ENCODE measurements at regions not wholly inside any gene's neighbourhood (a gene's known extent, or its start where the extent isn't known, plus 50 kb on each side); places are given as distances from the start of the nearest gene placed in this dataset.
"Not testable (repeated sequence)": the region's sequence is repeated elsewhere in the genome, so short reads cannot be mapped to it uniquely, and the experiment has no call there.

DNA sequence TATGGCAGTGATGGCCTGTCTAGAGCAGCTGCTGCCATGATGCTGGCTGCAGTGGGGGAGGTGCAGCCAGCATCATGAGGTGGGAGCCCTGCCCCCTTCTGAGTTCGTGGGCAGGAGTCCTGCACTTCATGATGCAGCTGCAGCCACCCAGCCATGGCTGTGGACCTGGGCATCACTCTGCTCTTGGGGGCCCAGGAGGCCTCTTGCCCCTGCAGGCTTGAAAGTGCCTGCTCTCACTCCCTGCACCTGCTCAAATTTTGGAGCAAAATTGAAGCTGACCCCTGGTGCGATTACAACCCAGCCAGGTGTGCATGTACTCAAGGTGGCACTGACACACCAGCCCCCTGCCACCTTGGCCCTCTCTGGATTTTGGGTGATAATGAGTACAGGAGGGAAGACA is 712.9 kb downstream of the NUP35 start:
- peaks cover 5% of the 10 kb centered on the region for H3K9me3 Mint-ChIP-seq
- ATAC-seq (ENCODE audit: poor library complexity) (no peak), DNase-seq (no peak)
- no peak overlapping the region for H3K27ac ChIP-seq (ENCODE audit: low read depth in 1 of 2, low read length in 2 of 2)
- no peaks in the 10 kb centered on the region for H3K36me3 ChIP-seq (ENCODE audit: insufficient read depth, low read length)
- no peaks in the 10 kb centered on the region for H3K4me1 Mint-ChIP-seq (ENCODE audit: low read depth)
- TF ChIP-seq, protein P1, sequence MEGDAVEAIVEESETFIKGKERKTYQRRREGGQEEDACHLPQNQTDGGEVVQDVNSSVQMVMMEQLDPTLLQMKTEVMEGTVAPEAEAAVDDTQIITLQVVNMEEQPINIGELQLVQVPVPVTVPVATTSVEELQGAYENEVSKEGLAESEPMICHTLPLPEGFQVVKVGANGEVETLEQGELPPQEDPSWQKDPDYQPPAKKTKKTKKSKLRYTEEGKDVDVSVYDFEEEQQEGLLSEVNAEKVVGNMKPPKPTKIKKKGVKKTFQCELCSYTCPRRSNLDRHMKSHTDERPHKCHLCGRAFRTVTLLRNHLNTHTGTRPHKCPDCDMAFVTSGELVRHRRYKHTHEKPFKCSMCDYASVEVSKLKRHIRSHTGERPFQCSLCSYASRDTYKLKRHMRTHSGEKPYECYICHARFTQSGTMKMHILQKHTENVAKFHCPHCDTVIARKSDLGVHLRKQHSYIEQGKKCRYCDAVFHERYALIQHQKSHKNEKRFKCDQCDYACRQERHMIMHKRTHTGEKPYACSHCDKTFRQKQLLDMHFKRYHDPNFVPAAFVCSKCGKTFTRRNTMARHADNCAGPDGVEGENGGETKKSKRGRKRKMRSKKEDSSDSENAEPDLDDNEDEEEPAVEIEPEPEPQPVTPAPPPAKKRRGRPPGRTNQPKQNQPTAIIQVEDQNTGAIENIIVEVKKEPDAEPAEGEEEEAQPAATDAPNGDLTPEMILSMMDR (IDR thresholded peaks at IDR 0.05): no peak
- intact Hi-C loops (cut with DNase I, micrococcal nuclease): no loop called here
- no peaks in the 10 kb centered on the region for H3K36me3 Mint-ChIP-seq (ENCODE audit: low read depth)
- POLR2A ChIA-PET: no interaction called here
- no peaks in the 10 kb centered on the region for H3K27me3 ChIP-seq (ENCODE audit: control insufficient read depth in 1 of 2, insufficient read depth in 2 of 2, low read length in 2 of 2)
- H3K27me3 Mint-ChIP-seq: no peaks in the 10 kb centered on the region
- H3K4me3 ChIP-seq (ENCODE audit: low read length): no peak overlapping the region
- no peak overlapping the region for H3K27ac Mint-ChIP-seq
- H3K4me1 ChIP-seq (ENCODE audit: insufficient read depth, low read length): no peaks in the 10 kb centered on the region
- peaks cover 0 to 25% of the 10 kb centered on the region in 2 experiments for H3K9me3 ChIP-seq (ENCODE audit: control insufficient read depth in 1 of 2, insufficient read depth in 1 of 2, low read length in 2 of 2)
- no peak overlapping the region for H3K4me3 Mint-ChIP-seq
- CTCF ChIA-PET: interaction anchor here (1.3 kb wide), 1 partner anchor 16 kb away, joined by 3 read pairs; no protein-coding TSS in a partner anchor

DNA sequence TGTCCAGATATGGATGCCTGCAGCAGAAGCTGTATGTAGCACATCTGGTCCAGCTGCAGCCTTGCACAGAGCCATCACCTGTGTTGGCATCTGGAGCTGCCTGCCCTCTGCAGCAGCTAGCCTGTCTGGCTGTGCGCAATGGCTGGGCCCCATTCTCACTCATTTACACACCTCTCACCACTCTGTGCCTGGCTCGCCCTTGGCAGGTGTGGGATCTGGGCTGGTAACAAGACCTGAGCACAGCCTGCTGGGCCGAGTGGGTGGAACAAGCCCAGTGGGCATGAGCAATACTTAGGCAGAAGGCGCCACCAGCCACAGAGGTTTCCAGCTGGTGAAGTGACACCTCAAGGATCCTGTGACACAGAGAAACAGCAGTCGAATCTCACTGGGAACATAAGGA is 714.1 kb downstream of the NUP35 start:
- Mint-ChIP-seq H3K4me3 (no peak overlapping the region), H3K27ac (no peak overlapping the region), H3K36me3 (ENCODE audit: low read depth) (no peaks in the 10 kb centered on the region), H3K9me3 (peaks cover 5% of the 10 kb centered on the region), H3K27me3 (no peaks in the 10 kb centered on the region), H3K4me1 (ENCODE audit: low read depth) (no peaks in the 10 kb centered on the region)
- no peak for DNase-seq
- Histone ChIP-seq H3K36me3 (ENCODE audit: insufficient read depth, low read length) (no peaks in the 10 kb centered on the region), H3K9me3 (ENCODE audit: control insufficient read depth in 1 of 2, insufficient read depth in 1 of 2, low read length in 2 of 2) (peaks cover 0 to 30% of the 10 kb centered on the region in 2 experiments), H3K27ac (ENCODE audit: low read depth in 1 of 2, low read length in 2 of 2) (no peak overlapping the region), H3K27me3 (ENCODE audit: control insufficient read depth in 1 of 2, insufficient read depth in 2 of 2, low read length in 2 of 2) (no peaks in the 10 kb centered on the region), H3K4me1 (ENCODE audit: insufficient read depth, low read length) (no peaks in the 10 kb centered on the region), H3K4me3 (ENCODE audit: low read length) (no peak overlapping the region)
- TF ChIP-seq, protein P1 (IDR thresholded peaks at IDR 0.05): no peak
- ChIA-PET POLR2A (no interaction called here), CTCF (interaction anchor here (1.3 kb wide), 1 partner anchor 17 kb away, joined by 3 read pairs; no protein-coding TSS in a partner anchor)
- intact Hi-C loops (cut with DNase I, micrococcal nuclease): no loop called here
- ATAC-seq (ENCODE audit: poor library complexity): no peak

DNA sequence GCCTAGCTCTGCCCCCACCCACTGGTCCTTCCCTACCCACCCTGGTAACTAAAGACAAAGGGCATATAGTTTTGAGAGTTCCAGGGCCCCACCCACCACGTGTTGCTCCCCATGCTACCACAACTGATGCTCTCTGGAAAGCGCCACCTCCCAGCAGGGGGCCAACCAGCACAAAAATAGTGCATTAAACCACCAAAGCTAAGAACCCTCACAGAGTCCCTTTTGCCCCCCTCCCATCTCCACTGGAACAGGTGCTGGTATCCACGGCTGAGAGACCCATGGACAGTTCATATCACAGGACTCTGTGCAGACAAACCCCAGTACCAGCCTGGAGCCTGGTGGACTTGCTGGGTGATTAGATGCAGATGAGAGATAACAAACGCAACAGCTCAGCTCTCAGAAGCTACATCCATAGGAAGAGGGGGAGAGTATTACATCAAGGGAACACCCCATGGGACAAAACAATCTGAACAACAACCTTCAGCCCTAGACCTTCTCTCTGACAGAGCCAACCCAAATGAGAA is 715.9 kb downstream of the NUP35 start:
- CTCF ChIA-PET: no interaction called here

DNA sequence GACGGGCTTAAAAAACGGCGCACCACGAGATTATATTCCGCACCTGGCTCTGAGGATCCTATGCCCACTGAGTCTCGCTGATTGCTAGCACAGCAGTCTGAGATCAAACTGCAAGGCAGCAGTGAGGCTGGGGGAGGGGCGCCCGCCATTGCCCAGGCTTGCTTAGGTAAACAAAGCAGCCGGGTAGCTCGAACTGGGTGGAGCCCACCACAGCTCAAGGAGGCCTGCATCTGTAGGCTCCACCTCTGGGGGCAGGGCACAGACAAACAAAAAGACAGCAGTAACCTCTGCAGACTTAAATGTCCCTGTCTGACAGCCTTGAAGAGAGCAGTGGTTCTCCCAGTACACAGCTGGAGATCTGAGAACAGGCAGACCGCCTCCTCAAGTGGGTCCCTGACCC is 725.6 kb downstream of the NUP35 start:
- POLR2A ChIA-PET; H3K36me3 ChIP-seq (ENCODE audit: insufficient read depth, low read length); H3K4me1 ChIP-seq (ENCODE audit: insufficient read depth, low read length); H3K36me3 Mint-ChIP-seq (ENCODE audit: low read depth); H3K4me3 ChIP-seq (ENCODE audit: low read length); H3K27ac ChIP-seq (ENCODE audit: low read depth in 1 of 2, low read length in 2 of 2); H3K9me3 ChIP-seq (ENCODE audit: control insufficient read depth in 1 of 2, insufficient read depth in 1 of 2, low read length in 2 of 2); H3K4me3 Mint-ChIP-seq; H3K27me3 Mint-ChIP-seq; H3K27me3 ChIP-seq (ENCODE audit: control insufficient read depth in 1 of 2, insufficient read depth in 2 of 2, low read length in 2 of 2); CTCF ChIA-PET; DNase-seq; H3K27ac Mint-ChIP-seq; intact Hi-C loops (cut with DNase I, micrococcal nuclease); H3K4me1 Mint-ChIP-seq (ENCODE audit: low read depth); H3K9me3 Mint-ChIP-seq; ATAC-seq (ENCODE audit: poor library complexity): not testable (repeated sequence)

More for the DNA sequence above, 715.9 kb downstream of the NUP35 start:
- H3K36me3 ChIP-seq (ENCODE audit: insufficient read depth, low read length): no peaks in the 10 kb centered on the region
- H3K27ac Mint-ChIP-seq: no peak overlapping the region
- H3K36me3 Mint-ChIP-seq (ENCODE audit: low read depth): no peaks in the 10 kb centered on the region
- H3K27ac ChIP-seq (ENCODE audit: low read depth in 1 of 2, low read length in 2 of 2): no peak overlapping the region
- no peaks in the 10 kb centered on the region for H3K4me1 ChIP-seq (ENCODE audit: insufficient read depth, low read length)
- TF ChIP-seq, protein P1 (IDR thresholded peaks at IDR 0.05): no peak
- POLR2A ChIA-PET: no interaction called here
- no peak for DNase-seq
- no peak for ATAC-seq (ENCODE audit: poor library complexity)
- H3K4me1 Mint-ChIP-seq (ENCODE audit: low read depth): no peaks in the 10 kb centered on the region
- no peak overlapping the region for H3K4me3 Mint-ChIP-seq
- H3K27me3 Mint-ChIP-seq: no peaks in the 10 kb centered on the region
- H3K9me3 Mint-ChIP-seq: peaks cover 7% of the 10 kb centered on the region
- no peaks in the 10 kb centered on the region for H3K27me3 ChIP-seq (ENCODE audit: control insufficient read depth in 1 of 2, insufficient read depth in 2 of 2, low read length in 2 of 2)
- peaks cover 0 to 30% of the 10 kb centered on the region in 2 experiments for H3K9me3 ChIP-seq (ENCODE audit: control insufficient read depth in 1 of 2, insufficient read depth in 1 of 2, low read length in 2 of 2)
- no peak overlapping the region for H3K4me3 ChIP-seq (ENCODE audit: low read length)
- intact Hi-C loops (cut with DNase I, micrococcal nuclease): no loop called here
